ENCODE measurements at regions not wholly inside any gene's neighbourhood (a gene's known extent, or its start where the extent isn't known, plus 50 kb on each side); places are given as distances from the start of the nearest gene placed in this dataset.

GRCh38 chr16:79687249-79688130 lies 87.0 kb upstream of the MAF start:
- DNase-seq (ENCODE audit: low spot score) = no peak
- TF ChIP-seq, protein P1, sequence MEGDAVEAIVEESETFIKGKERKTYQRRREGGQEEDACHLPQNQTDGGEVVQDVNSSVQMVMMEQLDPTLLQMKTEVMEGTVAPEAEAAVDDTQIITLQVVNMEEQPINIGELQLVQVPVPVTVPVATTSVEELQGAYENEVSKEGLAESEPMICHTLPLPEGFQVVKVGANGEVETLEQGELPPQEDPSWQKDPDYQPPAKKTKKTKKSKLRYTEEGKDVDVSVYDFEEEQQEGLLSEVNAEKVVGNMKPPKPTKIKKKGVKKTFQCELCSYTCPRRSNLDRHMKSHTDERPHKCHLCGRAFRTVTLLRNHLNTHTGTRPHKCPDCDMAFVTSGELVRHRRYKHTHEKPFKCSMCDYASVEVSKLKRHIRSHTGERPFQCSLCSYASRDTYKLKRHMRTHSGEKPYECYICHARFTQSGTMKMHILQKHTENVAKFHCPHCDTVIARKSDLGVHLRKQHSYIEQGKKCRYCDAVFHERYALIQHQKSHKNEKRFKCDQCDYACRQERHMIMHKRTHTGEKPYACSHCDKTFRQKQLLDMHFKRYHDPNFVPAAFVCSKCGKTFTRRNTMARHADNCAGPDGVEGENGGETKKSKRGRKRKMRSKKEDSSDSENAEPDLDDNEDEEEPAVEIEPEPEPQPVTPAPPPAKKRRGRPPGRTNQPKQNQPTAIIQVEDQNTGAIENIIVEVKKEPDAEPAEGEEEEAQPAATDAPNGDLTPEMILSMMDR (IDR thresholded peaks at IDR 0.05) = no peak
- no peaks in the 10 kb centered on the region for H3K27me3 Mint-ChIP-seq (ENCODE audit: low read depth)
- H3K9me3 Mint-ChIP-seq (ENCODE audit: low read depth) = peaks cover 5% of the 10 kb centered on the region
- peak overlapping the region; percentile 58 for H3K27ac Mint-ChIP-seq (ENCODE audit: unreplicated experiment)
- H3K36me3 Mint-ChIP-seq (ENCODE audit: low read depth) = no peaks in the 10 kb centered on the region
- no peak overlapping the region for H3K4me3 Mint-ChIP-seq (ENCODE audit: unreplicated experiment)
- H3K4me1 Mint-ChIP-seq (ENCODE audit: low read depth) = peaks cover 24% of the 10 kb centered on the region

- peaks cover 5% of the 10 kb centered on the region for H3K9me3 Mint-ChIP-seq (ENCODE audit: low read depth)
- no peaks in the 10 kb centered on the region for H3K27me3 Mint-ChIP-seq (ENCODE audit: low read depth)
- DNase-seq (ENCODE audit: low spot score) = no peak
- no peak overlapping the region for H3K4me3 Mint-ChIP-seq (ENCODE audit: unreplicated experiment)
- H3K4me1 Mint-ChIP-seq (ENCODE audit: low read depth) = peaks cover 20% of the 10 kb centered on the region
- H3K27ac Mint-ChIP-seq (ENCODE audit: unreplicated experiment) = no peak overlapping the region
- TF ChIP-seq, protein P1 (IDR thresholded peaks at IDR 0.05) = no peak
- H3K36me3 Mint-ChIP-seq (ENCODE audit: low read depth) = no peaks in the 10 kb centered on the region
Measured at GRCh38 chr16:79685871-79686270, 85.3 kb upstream of the MAF start.

DNA sequence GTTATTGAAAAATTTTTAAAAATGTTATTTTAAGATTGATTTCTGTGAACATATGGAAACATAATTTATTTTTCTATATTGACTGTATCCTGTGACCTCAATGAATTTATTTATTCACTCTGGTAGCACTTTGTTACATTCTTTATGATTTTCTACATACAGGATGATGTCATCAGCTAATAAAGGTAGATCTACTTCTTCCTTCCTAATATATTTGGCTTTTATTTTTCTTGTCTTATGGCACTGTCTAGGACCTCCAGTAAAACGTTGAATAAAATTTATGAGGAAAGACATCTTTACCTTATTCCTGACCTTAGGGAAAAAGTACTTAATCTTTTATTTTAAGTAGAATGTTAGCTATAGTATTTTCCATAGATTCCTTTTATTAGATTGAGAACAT lies 78.8 kb upstream of the MAF start:
- no peaks in the 10 kb centered on the region for H3K27me3 Mint-ChIP-seq (ENCODE audit: low read depth)
- no peaks in the 10 kb centered on the region for H3K9me3 Mint-ChIP-seq (ENCODE audit: low read depth)
- no peaks in the 10 kb centered on the region for H3K36me3 Mint-ChIP-seq (ENCODE audit: low read depth)
- TF ChIP-seq, protein P1 (IDR thresholded peaks at IDR 0.05) = no peak
- H3K4me1 Mint-ChIP-seq (ENCODE audit: low read depth) = peaks cover 4% of the 10 kb centered on the region
- no peak overlapping the region for H3K27ac Mint-ChIP-seq (ENCODE audit: unreplicated experiment)
- no peak for DNase-seq (ENCODE audit: low spot score)
- no peak overlapping the region for H3K4me3 Mint-ChIP-seq (ENCODE audit: unreplicated experiment)

DNA sequence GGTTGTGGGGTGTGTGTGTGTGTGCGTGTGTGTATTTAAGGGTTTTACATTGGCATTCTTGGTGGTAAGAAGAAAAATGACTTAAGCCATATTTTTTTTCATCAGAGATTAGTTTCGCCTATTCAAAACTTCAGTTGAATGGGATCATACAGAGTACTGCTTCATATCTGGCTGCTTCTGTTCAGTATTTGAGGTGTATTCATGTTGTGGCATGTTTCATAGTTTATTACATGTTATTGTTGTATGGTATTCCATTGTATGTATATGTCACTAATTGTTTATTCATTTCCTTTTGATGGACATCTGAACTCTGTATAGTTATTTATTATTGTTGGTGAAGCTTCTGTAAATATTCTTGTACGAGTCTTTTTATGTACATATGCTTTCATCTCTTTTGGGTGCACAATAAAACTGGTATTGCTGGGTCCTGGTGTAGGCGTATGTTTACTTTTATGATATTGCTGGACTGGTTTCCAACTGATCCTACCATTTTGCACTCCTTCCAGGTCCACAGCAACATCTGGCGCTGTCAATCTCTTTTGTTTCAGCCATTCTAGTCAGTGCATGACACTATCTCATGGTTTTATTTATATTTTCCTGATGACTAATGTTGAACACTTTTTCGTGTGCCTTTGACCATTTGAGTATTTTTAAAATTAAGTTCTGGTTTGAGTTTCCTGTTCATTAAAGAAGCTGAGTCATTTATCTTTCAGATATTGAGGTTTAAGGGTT lies 77.4 kb upstream of the MAF start:
- TF ChIP-seq, protein P1 (IDR thresholded peaks at IDR 0.05) = no peak
- DNase-seq (ENCODE audit: low spot score) = no peak
- H3K4me1 Mint-ChIP-seq (ENCODE audit: low read depth) = peaks cover 15% of the 10 kb centered on the region
- no peaks in the 10 kb centered on the region for H3K9me3 Mint-ChIP-seq (ENCODE audit: low read depth)
- no peak overlapping the region for H3K27ac Mint-ChIP-seq (ENCODE audit: unreplicated experiment)
- no peak overlapping the region for H3K4me3 Mint-ChIP-seq (ENCODE audit: unreplicated experiment)
- H3K36me3 Mint-ChIP-seq (ENCODE audit: low read depth) = no peaks in the 10 kb centered on the region
- H3K27me3 Mint-ChIP-seq (ENCODE audit: low read depth) = no peaks in the 10 kb centered on the region

DNA sequence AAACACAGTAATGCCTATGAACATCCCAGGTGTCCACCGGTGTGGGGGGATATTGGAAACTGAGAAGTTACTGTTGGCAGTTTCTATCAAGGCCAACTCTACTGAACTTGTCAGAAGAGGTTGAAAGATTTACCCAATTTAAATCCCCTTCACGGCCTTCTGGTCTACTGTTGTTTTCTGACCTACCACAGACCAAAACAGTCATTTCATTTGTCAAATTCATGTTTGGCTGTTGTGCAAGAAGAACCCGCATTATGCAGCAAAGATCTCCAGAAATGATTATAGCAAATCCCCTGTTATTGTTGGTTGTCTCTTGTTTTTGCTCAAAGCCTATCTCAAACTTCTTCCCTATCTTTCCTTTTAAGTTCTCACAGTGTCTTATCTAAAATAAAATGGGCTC lies 73.1 kb upstream of the MAF start:
- Mint-ChIP-seq H3K9me3 (ENCODE audit: low read depth) (peaks cover 11% of the 10 kb centered on the region), H3K4me1 (ENCODE audit: low read depth) (peaks cover 24% of the 10 kb centered on the region)

More for the DNA sequence above, 73.1 kb upstream of the MAF start:
- H3K27me3 Mint-ChIP-seq (ENCODE audit: low read depth) = no peaks in the 10 kb centered on the region
- no peak overlapping the region for H3K4me3 Mint-ChIP-seq (ENCODE audit: unreplicated experiment)
- DNase-seq (ENCODE audit: low spot score) = no peak
- peaks cover 2% of the 10 kb centered on the region for H3K36me3 Mint-ChIP-seq (ENCODE audit: low read depth)
- TF ChIP-seq, protein P1 (IDR thresholded peaks at IDR 0.05) = no peak
- no peak overlapping the region for H3K27ac Mint-ChIP-seq (ENCODE audit: unreplicated experiment)
